Transverse colon (tissue), 4 donors: ENCODE measurements at regions not wholly inside any gene's neighbourhood (a gene's known extent, or its start where the extent isn't known, plus 50 kb on each side); places are given as distances from the start of the nearest gene placed in this dataset.

ENCODE experiments used
- DNase-seq: peaks from one replicate; pipeline ENCODE4 v3.0.0-alpha.2; 2019
- H3K27ac ChIP-seq, 4 donors: fragments of 200-600 bp; sonication (generic); 2 replicates each; pipeline ENCODE4 v1.5.1; 2016 to 2018; ENCODE audit warnings: inconsistent platforms in 4 of 4
- H3K27me3 ChIP-seq: fragments of 200-600 bp; sonication (generic); 2 replicates; pipeline ENCODE4 v1.5.1; 2017; ENCODE audit warnings: inconsistent platforms
- H3K36me3 ChIP-seq, 4 donors: fragments of 200-600 bp; sonication (generic); 2 replicates each; pipeline ENCODE4 v1.5.1; 2017 to 2019; ENCODE audit warnings: inconsistent platforms in 4 of 4
- H3K4me1 ChIP-seq, 4 donors: fragments of 200-600 bp; sonication (generic); 2 replicates each; pipeline ENCODE4 v1.5.1; 2017 to 2020; ENCODE audit warnings: inconsistent platforms in 4 of 4
- H3K4me3 ChIP-seq, 4 donors: fragments of 200-600 bp; sonication (generic); 1 replicate in 1 of 4; 2 replicates in 3 of 4; pipeline versions ENCODE4 v1.5.1 to v1.6.1; 2017 to 2019; ENCODE audit warnings: inconsistent platforms in 4 of 4
- H3K9me3 ChIP-seq, 2 donors: fragments of 200-600 bp; sonication (generic); 2 replicates each; pipeline ENCODE4 v1.5.1; 2017 to 2019; ENCODE audit warnings: inconsistent platforms in 2 of 2
- CTCF ChIP-seq, 5 experiments: fragments of 200-600 bp in 3 of 5; fragments of 450-650 bp in 2 of 5; sonication (generic) in 3 of 5; IDR thresholded peaks; 1 replicate in 2 of 5; 2 replicates in 3 of 5; pipeline ENCODE4 v1.5.1; 2016 to 2017; ENCODE audit warnings: antibody characterized with exemption in 5 of 5, inconsistent platforms in 3 of 5, mild to moderate bottlenecking in 2 of 5, moderate library complexity in 1 of 5
- EP300 ChIP-seq: sonication (generic); formaldehyde crosslinking; IDR thresholded peaks from one replicate; pipeline ENCODE4 v1.6.1; 2017; ENCODE audit warnings: antibody characterized with exemption, low read depth
- POLR2A ChIP-seq: fragments of 450-650 bp; IDR thresholded peaks from one replicate; pipeline ENCODE4 v1.6.1; 2016; ENCODE audit warnings: antibody characterized with exemption, mild to moderate bottlenecking, moderate library complexity
- POLR2AphosphoS5 ChIP-seq, 3 donors: sonication (generic); formaldehyde crosslinking; IDR thresholded peaks; one replicate each; pipeline ENCODE4 v1.6.1; 2016; ENCODE audit warnings: antibody characterized with exemption in 3 of 3
- WGBS, 2 donors: methylation state at CpG; one replicate each; pipeline ENCODE4 v1.1.5; 2018; ENCODE audit warnings: low coverage in 1 of 2; 5-methylcytosine and 5-hydroxymethylcytosine counted together
- in situ Hi-C, 4 donors: fragments of 200-750 bp; cut with MboI; loops; one replicate each; pipeline versions ENCODE4 v1.15.0 to v1.15.1; 2017; ENCODE audit warnings: low sequenced_read_pairs in 3 of 4, low pct_ligation_motif_present in 1 of 4, low pct_unique_long_range_greater_than_20kb in 1 of 4
- intact Hi-C: fragments of 100-400 bp; cut with DNase I; formaldehyde crosslinking; loops from one replicate; pipeline ENCODE4 v1.15.1; 2023; ENCODE audit warnings: low total_unique reads

GRCh38 chr5:110087829-110088228 lies 398.1 kb downstream of the MAN2A1 start:
- H3K27ac ChIP-seq, result no peak overlapping the region
- no peak for TF ChIP-seq CTCF (IDR thresholded peaks at IDR 0.05)
- TF ChIP-seq POLR2AphosphoS5 (IDR thresholded peaks at IDR 0.05), result no peak
- TF ChIP-seq EP300, result no peak
- no peak for TF ChIP-seq POLR2A
- H3K4me1 ChIP-seq, result no peaks in the 10 kb centered on the region
- H3K9me3 ChIP-seq, result no peaks in the 10 kb centered on the region
- H3K36me3 ChIP-seq, result no peaks in the 10 kb centered on the region
- 58 to 65% methylated on average over 7 of the region's 7 CpGs for WGBS, 2 donors
- in situ Hi-C loops, result no loop called here
- no peak overlapping the region for H3K4me3 ChIP-seq
- no peaks in the 10 kb centered on the region for H3K27me3 ChIP-seq
- no peak for DNase-seq
- intact Hi-C loops, result no loop called here

GRCh38 chr5:110088676-110089436 lies 399.1 kb downstream of the MAN2A1 start:
- Histone ChIP-seq H3K27ac (no peak overlapping the region), H3K27me3 (no peaks in the 10 kb centered on the region), H3K4me1 (peaks cover 0 to 4% (median 0%) of the 10 kb centered on the region in 4 donors), H3K4me3 (no peak overlapping the region), H3K36me3 (no peaks in the 10 kb centered on the region), H3K9me3 (no peaks in the 10 kb centered on the region)
- in situ Hi-C loops (no loop called here), intact Hi-C loops (no loop called here)
- no peak for DNase-seq
- WGBS, 2 donors, result 33 to 50% methylated on average over 1 of the region's 1 CpG
- TF ChIP-seq EP300 (no peak), POLR2AphosphoS5 (IDR thresholded peaks at IDR 0.05) (no peak), POLR2A (no peak)

GRCh38 chr5:110092955-110093785 lies 403.4 kb downstream of the MAN2A1 start:
- Histone ChIP-seq H3K4me3 (no peak overlapping the region), H3K36me3 (no peaks in the 10 kb centered on the region), H3K27ac (no peak overlapping the region), H3K9me3 (no peaks in the 10 kb centered on the region), H3K27me3 (no peaks in the 10 kb centered on the region), H3K4me1 (peaks cover 0 to 4% (median 0%) of the 10 kb centered on the region in 4 donors)
- intact Hi-C loops, result no loop called here
- in situ Hi-C loops, result no loop called here
- WGBS, 2 donors, result 45 to 51% methylated on average over 3 to 4 of the region's 4 CpGs
- no peak for TF ChIP-seq EP300
- TF ChIP-seq POLR2A, result no peak
- TF ChIP-seq POLR2AphosphoS5 (IDR thresholded peaks at IDR 0.05), result no peak
- TF ChIP-seq CTCF (IDR thresholded peaks at IDR 0.05), result no peak
- no peak for DNase-seq

- no peaks in the 10 kb centered on the region for H3K27me3 ChIP-seq
- in situ Hi-C loops, result no loop called here
- no peak overlapping the region for H3K4me3 ChIP-seq
- DNase-seq, result no peak
- no peak for TF ChIP-seq EP300
- no peak for TF ChIP-seq POLR2AphosphoS5 (IDR thresholded peaks at IDR 0.05)
- peaks cover 0 to 4% (median 0%) of the 10 kb centered on the region in 4 donors for H3K4me1 ChIP-seq
- H3K9me3 ChIP-seq, result no peaks in the 10 kb centered on the region
- 90% methylated on average over 2 of the region's 2 CpGs for WGBS, 2 donors
- intact Hi-C loops, result loop anchor here (2.0 kb wide), 1 partner anchor 51 kb away; no protein-coding TSS in a partner anchor
- H3K27ac ChIP-seq, result no peak overlapping the region
- H3K36me3 ChIP-seq, result no peaks in the 10 kb centered on the region
These were observed 404.4 kb downstream of the MAN2A1 start for GRCh38 chr5:110094109-110094508.

- Histone ChIP-seq H3K9me3 (no peaks in the 10 kb centered on the region), H3K4me3 (no peak overlapping the region), H3K27ac (no peak overlapping the region), H3K4me1 (peaks cover 0 to 4% (median 0%) of the 10 kb centered on the region in 4 donors), H3K27me3 (no peaks in the 10 kb centered on the region), H3K36me3 (no peaks in the 10 kb centered on the region)
- intact Hi-C loops, result loop anchor here (2.0 kb wide), 1 partner anchor 50 kb away; no protein-coding TSS in a partner anchor
- DNase-seq, result no peak
- in situ Hi-C loops, result no loop called here
- TF ChIP-seq CTCF (IDR thresholded peaks at IDR 0.05), result no peak
- TF ChIP-seq POLR2AphosphoS5 (IDR thresholded peaks at IDR 0.05), result no peak
- TF ChIP-seq POLR2A, result no peak
- TF ChIP-seq EP300, result no peak
These were observed 404.8 kb downstream of the MAN2A1 start for GRCh38 chr5:110094548-110094947.
